Activated CD8-positive, alpha-beta T cell treated with anti-CD3 and anti-CD28 coated beads for 36 hours (primary cell): ENCODE measurements at regions not wholly inside any gene's neighbourhood (a gene's known extent, or its start where the extent isn't known, plus 50 kb on each side); places are given as distances from the start of the nearest gene placed in this dataset.

ENCODE experiments used
- ATAC-seq: fragments of 200-7000 bp; cut with Tn5 transposase; one replicate; pipeline ENCODE4 v1.10.0; 2021; ENCODE audit warnings: mild to moderate bottlenecking, moderate library complexity
- CTCF ChIA-PET: fragments of 350-600 bp; sonication (Branson Sonifier 250); formaldehyde crosslinking; loops from one replicate; lab custom pipeline; 2021; ENCODE audit warnings: antibody characterized with exemption; lab: Charles Lee
- POLR2A ChIA-PET: fragments of 350-600 bp; sonication (Branson Sonifier 250); formaldehyde crosslinking; loops from one replicate; lab custom pipeline; 2021; ENCODE audit warnings: antibody characterized with exemption; lab: Charles Lee
- DNase-seq: peaks from one replicate; pipeline ENCODE4 v3.0.0-alpha.2; 2020
- H3K27ac Mint-ChIP-seq: one replicate; pipeline ENCODE4 v1.8.0; 2021; ENCODE audit warnings: mild to moderate bottlenecking, mixed read lengths
- H3K27me3 Mint-ChIP-seq: one replicate; pipeline ENCODE4 v1.8.0; 2021; ENCODE audit warnings: mixed read lengths
- H3K36me3 Mint-ChIP-seq: one replicate; pipeline ENCODE4 v1.8.0; 2021; ENCODE audit warnings: low read depth, mixed read lengths
- H3K4me1 Mint-ChIP-seq: one replicate; pipeline ENCODE4 v1.8.0; 2021; ENCODE audit warnings: low read depth, mixed read lengths
- H3K4me3 Mint-ChIP-seq: one replicate; pipeline ENCODE4 v1.8.0; 2021; ENCODE audit warnings: mild to moderate bottlenecking, moderate library complexity, mixed read lengths
- H3K9me3 Mint-ChIP-seq: one replicate; pipeline ENCODE4 v1.8.0; 2021; ENCODE audit warnings: mixed read lengths
- intact Hi-C: fragments of 100-400 bp; cut with micrococcal nuclease; formaldehyde crosslinking; loops from one replicate; pipeline ENCODE4 v1.10.0; 2022
- TF ChIP-seq, protein P1 (sequence below): fragments of 200-600 bp; IDR thresholded peaks from one replicate; pipeline ENCODE4 v1.8.0; 2022; ENCODE audit warnings: antibody characterized with exemption, mild to moderate bottlenecking

DNA sequence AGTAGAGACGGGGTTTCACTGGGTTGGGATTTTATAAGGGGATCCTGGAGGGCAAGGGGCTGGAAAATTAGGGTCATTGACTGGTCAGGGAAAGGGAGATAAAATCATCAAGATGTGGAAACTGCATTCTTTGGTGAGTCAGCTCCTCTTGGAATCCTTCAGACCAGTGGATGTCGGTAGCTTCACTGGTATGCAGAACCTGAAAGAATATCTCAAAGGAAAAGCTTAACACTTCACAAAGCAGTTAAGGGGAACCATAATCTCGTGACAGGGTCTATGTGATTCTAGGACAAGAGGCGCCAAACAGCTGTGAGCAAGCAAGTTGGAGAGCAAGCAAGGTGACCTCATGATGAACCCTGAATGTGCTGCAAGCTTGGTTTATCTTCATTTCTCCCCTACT lies 634.7 kb upstream of the AUTS2 start:
- no peak overlapping the region for H3K27ac Mint-ChIP-seq
- TF ChIP-seq, protein P1, sequence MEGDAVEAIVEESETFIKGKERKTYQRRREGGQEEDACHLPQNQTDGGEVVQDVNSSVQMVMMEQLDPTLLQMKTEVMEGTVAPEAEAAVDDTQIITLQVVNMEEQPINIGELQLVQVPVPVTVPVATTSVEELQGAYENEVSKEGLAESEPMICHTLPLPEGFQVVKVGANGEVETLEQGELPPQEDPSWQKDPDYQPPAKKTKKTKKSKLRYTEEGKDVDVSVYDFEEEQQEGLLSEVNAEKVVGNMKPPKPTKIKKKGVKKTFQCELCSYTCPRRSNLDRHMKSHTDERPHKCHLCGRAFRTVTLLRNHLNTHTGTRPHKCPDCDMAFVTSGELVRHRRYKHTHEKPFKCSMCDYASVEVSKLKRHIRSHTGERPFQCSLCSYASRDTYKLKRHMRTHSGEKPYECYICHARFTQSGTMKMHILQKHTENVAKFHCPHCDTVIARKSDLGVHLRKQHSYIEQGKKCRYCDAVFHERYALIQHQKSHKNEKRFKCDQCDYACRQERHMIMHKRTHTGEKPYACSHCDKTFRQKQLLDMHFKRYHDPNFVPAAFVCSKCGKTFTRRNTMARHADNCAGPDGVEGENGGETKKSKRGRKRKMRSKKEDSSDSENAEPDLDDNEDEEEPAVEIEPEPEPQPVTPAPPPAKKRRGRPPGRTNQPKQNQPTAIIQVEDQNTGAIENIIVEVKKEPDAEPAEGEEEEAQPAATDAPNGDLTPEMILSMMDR = no peak
- H3K4me1 Mint-ChIP-seq = no peaks in the 10 kb centered on the region
- ATAC-seq (no peak), DNase-seq (no peak)
- H3K9me3 Mint-ChIP-seq = peaks cover 4% of the 10 kb centered on the region
- ChIA-PET POLR2A (no interaction called here), CTCF (no interaction called here)
- no peaks in the 10 kb centered on the region for H3K36me3 Mint-ChIP-seq
- no peaks in the 10 kb centered on the region for H3K27me3 Mint-ChIP-seq
- intact Hi-C loops = no loop called here
- no peak overlapping the region for H3K4me3 Mint-ChIP-seq

DNA sequence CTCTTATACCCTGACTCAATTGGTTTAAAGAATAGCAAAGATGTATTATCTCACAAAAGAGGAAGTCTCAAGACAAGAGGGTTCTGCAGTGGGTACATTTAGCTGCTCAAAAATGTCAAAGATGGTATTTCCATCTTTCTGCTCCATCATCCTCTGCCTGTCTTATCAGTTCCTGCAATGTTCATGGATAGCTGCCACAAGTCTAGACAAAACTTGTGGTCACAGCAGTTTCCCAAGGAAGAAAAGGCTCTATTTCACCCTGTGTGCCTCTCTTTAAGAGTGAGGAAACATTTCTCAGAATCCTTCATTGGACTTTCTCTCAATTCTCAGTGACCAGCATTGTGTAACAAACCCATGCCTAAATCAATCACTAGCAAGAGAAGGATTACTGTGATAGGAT lies 634.2 kb upstream of the AUTS2 start:
- peaks cover 3% of the 10 kb centered on the region for H3K9me3 Mint-ChIP-seq
- TF ChIP-seq, protein P1 = no peak
- intact Hi-C loops = no loop called here
- ChIA-PET POLR2A (no interaction called here), CTCF (no interaction called here)
- H3K4me3 Mint-ChIP-seq = no peak overlapping the region
- ATAC-seq (no peak), DNase-seq (no peak)
- H3K36me3 Mint-ChIP-seq = no peaks in the 10 kb centered on the region
- no peaks in the 10 kb centered on the region for H3K4me1 Mint-ChIP-seq
- H3K27ac Mint-ChIP-seq = no peak overlapping the region
- H3K27me3 Mint-ChIP-seq = no peaks in the 10 kb centered on the region

DNA sequence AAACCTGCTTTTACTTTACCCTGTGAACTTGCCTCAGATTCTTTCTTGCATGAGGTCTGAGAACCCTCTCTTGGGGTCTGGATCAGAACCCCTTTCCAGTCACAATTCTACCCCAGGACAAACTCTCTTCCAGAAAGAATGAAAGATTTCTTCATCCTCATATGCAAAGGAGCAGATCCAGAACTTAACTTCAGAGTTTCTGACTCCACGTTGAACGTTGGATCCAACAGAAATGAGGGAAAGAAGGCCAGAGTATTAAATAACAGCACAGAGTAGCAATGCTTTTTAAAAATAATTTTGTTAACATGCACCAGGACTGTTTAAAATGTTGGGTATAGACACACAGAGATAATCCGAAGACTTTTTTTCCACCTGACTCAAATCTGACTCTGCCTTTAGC lies 632.9 kb upstream of the AUTS2 start:
- POLR2A ChIA-PET = no interaction called here
- H3K4me3 Mint-ChIP-seq = no peak overlapping the region
- no peaks in the 10 kb centered on the region for H3K27me3 Mint-ChIP-seq
- DNase-seq (no peak), ATAC-seq (no peak)
- H3K9me3 Mint-ChIP-seq = peaks cover 5% of the 10 kb centered on the region
- H3K36me3 Mint-ChIP-seq = no peaks in the 10 kb centered on the region
- CTCF ChIA-PET = no interaction called here
- H3K4me1 Mint-ChIP-seq = no peaks in the 10 kb centered on the region
- TF ChIP-seq, protein P1 = no peak
- H3K27ac Mint-ChIP-seq = no peak overlapping the region
- intact Hi-C loops = no loop called here

DNA sequence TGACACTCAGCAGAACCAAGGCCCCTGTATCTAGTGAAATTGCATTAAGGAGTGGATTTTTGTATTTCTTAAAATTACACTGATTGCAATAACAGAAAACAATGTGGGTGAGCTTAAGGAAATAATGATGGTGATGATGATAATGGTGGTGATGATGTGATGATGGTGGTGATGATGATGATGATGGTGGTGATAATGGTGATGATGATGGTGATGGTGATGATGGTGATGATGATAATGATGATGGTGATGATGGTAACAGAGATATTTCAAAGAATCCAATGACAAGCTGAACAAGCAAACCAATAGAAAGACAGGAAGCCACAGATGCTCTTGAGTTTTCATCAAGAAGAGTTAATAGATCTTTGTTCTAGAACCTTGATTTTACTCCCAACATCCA lies 630.7 kb upstream of the AUTS2 start:
- Mint-ChIP-seq H3K4me3 (no peak overlapping the region), H3K36me3 (no peaks in the 10 kb centered on the region), H3K4me1 (no peaks in the 10 kb centered on the region), H3K27me3 (no peaks in the 10 kb centered on the region), H3K27ac (no peak overlapping the region), H3K9me3 (peaks cover 5% of the 10 kb centered on the region)
- no peak for DNase-seq
- ChIA-PET POLR2A (no interaction called here), CTCF (no interaction called here)
- TF ChIP-seq, protein P1 = no peak
- intact Hi-C loops = no loop called here
- ATAC-seq = no peak

DNA sequence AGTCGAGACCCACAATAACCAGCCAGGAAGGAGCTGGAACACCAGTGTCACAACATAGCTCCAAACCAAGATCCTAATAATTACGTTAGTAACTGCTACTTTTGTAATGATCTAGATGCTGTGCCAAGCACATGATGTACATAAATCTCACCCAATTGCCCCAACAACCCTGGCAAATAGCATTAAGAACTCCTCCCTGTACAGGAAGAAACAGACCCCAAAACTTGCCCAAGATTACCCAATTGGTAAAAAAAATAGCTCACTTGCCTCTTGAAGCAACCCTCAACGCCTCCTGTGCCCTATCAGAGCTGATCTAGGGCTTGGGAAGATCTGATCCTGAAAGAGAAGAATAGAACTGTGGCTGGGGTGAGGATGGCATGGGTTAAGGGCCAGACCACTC lies 628.7 kb upstream of the AUTS2 start:
- TF ChIP-seq, protein P1 = no peak
- ChIA-PET CTCF (no interaction called here), POLR2A (no interaction called here)
- DNase-seq (no peak), ATAC-seq (no peak)
- Mint-ChIP-seq H3K27ac (no peak overlapping the region), H3K36me3 (no peaks in the 10 kb centered on the region), H3K27me3 (no peaks in the 10 kb centered on the region), H3K4me1 (no peaks in the 10 kb centered on the region), H3K9me3 (peaks cover 2% of the 10 kb centered on the region), H3K4me3 (no peak overlapping the region)
- intact Hi-C loops = no loop called here
